ENCODE measurements at regions not wholly inside any gene's neighbourhood (a gene's known extent, or its start where the extent isn't known, plus 50 kb on each side); places are given as distances from the start of the nearest gene placed in this dataset.

DNA sequence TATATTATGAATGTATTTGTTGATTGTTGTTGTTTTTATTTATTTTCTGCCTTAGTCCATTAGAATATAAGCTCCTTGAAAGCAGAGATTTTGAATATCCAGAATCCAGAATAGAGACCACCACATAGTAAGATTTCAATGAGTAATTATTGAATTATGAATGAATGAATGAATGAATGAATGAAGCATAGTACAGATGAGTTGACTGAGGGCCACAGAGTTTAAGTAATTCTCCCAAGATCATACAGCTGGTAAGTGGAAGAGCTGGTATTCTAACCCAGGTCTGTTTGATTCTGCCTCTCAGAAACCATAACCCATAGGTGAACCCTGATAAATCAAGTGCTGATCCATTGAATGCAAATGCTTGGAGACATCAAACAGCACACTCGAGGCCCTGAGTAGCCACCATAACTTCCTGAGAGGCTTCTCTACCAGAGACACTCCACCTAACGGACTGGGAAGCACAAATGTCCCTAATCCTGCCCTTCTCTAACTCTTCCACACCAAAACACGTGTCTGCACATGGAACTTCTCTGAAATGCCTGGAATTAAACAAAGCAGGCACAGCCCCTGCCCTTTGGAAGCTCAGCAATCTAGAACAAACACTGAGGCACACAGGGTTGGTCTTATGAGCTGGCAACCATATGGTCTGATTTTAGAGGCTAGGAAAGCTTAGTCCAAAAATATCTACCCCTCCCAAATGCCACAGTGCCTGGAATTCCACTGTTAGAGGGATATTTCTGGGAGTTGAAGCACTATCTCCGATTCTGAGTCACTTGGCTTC is 190.1 kb downstream of the FOXO1 start:
- no peak for DNase-seq (ENCODE audit: low spot score)

DNA sequence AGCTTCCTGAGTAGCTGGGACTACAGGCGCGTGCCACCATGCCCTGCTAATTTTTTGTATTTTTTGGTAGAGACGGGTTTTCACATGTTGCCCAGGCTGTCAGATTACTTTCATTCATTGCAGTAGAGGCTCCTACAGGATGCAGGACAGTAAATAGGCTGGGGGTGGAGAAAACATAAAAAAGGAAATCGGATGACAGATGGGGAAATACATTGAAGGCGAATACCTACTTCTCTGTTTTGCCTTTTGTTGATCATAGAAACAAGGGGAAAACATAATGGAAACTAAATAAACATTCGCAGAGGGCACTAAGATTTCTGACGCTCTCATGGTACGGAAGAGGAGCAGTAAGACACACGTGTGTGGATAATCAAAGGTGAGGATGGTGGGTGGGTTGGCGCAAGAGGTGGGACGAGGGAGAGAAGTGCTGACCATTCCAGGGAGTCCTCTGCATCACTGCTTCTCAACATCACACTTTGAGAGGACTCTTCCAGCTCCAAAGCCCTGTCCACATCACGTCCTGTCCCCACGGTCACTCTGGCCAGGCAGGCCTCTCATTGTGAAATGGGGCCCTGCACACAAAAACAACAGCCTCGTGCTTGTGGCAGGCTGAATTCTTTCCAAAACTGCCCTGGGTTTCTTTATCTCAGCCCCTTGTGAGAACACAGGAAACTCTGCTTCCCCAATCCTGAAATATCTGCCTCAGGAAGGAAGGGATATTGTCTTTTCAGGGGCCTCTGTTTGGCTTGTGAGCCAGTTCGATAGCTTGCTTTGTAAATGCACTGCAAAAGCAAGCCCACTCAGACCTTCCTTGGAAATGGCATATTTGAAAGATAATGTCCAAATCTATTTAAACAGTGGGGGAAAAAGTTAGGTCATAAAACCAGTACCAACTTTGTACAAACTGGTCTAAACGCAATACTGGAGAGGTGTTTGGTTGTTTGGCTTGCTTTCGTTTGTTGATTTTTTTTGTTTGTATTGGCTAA is 188.5 kb downstream of the FOXO1 start:
- no peak for DNase-seq (ENCODE audit: low spot score)

DNA sequence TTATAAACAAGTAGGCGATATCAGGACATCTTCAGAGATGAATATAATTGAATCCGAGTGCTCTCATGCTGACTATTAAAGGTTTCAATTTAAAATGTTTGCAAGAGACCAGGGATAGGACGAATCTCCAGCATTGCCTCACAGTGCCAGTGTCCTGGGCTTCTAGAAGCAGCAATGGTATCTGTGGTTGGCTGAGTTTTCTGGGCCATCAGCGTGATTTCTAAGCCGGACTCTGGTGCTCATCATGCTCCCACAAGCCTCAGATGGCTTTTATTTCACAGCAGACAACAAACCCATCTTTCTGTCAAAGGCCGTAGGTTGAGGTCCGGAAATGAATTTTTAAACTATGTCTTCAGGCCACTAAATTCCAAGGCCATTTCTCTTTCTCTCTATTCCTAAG is 187.7 kb downstream of the FOXO1 start:
- DNase-seq (ENCODE audit: low spot score), result no peak

DNA sequence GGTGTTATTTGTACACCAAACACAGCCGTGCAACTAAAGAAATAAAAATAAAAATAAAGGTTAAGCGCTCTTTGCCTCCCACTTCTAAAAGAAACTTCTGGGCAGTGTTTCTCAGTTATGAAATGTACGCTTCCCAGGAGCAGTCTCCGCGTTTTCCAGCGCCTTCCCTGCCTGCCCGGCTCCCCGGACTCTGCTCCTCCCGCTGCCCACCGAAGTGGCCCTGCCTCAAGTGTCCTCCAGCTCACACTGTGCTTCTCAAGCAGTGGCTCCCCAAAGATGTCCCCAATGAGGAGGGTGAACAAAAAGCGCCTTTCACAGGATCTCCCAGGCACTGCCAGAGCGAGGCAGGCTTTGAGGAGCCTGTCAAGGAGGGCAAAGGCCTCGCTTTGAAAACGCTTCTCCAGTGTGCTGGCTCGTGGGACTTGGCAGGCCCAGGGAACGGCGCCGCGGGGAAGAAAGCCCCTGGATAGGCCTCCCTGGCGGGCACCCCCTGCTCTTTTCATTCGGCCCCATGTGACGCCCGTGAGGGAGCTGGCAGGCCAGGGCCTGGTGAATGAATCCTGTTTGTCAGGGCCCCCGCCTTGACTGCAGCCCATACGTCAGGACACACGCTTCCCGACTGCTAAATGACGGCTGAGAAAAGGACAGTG is 187.1 kb downstream of the FOXO1 start:
- no peak for DNase-seq (ENCODE audit: low spot score)

DNA sequence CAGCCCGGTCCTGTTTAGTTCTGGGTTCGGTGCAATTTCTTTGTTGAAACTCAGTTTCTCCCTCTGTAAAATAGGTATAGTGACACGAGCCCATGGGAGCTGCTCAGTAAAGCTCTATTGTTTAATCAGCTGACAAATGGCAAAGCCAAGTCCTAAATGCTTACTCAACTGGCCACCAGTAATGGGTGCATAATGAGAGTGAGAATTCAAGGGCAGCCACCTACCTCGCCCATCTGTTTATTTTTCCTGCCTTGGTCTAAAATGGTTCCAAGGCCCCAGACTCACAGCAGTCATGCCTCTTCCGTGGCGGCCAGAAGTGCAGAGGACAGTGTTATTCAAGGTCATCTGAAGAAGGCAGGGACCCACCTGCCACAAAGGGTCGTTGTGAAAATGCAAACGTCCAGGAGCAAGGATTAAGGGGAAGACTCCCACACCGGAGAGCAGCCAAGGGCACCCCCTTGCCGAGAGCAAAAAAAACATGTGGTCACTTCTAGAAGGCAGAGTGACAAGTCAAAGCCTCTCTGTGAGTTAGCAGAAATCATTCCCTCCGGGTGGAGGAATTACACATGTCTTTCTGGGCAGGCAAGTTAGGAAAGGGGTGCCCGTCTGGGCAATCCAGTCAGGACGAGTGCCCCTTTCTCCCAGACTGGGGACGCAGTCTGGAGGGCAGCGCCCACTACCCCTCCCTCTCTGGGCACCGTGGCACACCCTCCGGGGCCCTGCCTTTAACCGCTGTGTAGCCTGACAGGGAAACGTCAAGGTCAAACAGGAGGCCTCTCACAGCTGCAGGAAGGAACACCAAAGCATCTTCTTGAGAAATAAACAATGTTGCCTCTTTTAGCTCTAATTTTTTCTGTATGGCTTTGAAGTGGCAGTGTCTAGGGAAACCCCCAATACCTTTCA is 186.2 kb downstream of the FOXO1 start:
- no peak for DNase-seq (ENCODE audit: low spot score)

DNA sequence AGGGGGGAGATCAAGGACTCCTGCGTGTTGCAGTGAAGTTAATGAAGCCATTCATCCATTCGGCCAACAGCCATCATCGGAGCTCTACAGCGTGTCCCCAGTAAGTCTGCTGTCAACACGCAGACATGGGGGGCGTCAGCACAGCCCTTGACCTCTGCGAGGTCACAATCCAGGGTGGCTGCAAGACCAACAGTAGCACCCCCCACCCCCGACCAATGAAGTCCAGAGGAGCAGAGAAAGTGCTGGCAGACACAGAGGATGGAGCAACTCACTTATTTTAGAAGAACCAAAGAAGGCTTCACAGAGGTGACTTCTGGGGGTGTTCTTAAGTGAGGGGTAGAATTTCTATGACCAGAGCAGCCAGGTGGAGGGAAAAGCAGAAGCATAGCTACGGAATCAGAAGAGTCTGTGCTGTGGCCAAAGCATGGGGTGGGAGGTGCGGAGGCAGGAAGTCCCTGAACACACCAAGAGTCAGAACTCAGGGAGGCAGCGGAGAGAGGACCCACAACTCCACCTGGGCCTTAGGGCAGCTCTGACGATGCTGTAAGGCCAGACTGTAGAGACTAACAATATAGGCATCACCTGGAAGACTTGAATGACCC is 185.4 kb downstream of the FOXO1 start:
- DNase-seq (ENCODE audit: low spot score), result no peak

DNA sequence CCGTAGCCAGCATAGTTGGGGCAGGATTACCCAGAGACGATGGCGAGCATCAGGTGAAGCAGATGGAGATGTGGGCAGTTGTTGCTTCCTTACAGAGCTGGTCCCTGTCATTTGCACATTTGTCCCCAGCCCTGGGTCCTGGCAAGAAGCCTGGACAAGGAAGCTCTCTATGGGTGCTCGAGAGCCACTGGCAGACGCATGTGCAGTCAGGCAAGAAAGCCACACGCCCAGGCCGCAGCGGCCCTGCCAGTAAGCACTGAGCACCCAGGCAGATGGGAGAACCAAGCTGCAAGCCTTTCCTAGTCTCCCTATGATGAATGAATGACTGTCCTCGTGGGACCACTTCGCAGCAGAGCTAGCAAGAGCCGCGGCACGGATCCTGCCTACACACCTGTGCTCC is 182.8 kb downstream of the FOXO1 start:
- no peak for DNase-seq (ENCODE audit: low spot score)

DNA sequence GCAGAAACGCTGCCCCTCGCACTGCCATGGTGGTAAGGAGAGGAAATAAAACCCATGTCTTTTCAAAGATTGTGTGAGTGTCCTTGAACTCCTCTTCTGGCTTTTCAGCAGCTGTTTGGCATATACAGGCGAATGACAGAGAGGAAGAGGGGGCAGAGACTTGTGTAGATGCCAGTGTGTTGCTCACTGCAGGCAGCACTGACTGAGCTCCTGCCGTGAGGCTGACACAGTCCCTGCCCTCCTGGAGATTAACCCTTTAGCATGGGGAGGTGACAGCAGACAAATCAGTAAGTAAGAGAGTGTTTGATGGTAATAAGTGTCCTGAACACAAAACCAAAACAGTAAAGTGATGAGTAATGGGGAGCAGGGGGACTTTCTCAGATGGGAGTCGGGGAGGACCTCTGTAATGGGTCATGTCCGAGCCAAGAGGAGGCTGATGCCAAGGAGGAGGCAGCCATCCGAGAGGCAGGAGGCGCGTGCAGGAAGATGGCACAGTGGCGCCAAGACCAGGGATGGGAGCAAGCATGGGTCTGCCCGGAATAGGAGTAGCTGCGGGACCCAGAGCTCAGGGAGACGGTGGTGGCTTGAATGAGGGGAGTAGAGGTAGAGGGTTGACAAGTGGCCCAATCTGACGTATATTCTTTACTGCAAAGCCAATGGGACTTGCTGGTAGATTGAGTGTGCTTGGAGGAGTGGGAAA is 182.2 kb downstream of the FOXO1 start:
- no peak for DNase-seq (ENCODE audit: low spot score)

DNA sequence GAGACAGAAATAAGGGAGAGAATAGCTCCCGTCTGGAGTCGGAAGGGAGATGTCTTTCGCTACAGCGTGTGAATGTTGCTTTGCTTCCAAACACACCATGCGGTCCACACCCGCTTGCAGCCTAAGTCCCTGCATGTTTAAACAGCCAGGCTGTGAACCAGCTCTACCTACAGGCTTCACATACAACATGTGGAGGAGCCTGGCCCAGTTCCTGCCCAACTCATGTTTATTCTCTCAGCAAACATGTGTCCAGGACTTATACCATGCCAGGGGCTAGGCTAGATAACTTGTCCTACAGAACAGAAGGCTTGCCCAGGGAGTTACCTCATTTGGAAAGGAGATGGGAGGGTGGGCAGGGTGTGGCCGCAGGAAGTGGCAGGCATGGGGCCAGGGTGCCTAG is 181.5 kb downstream of the FOXO1 start:
- no peak for DNase-seq (ENCODE audit: low spot score)

DNA sequence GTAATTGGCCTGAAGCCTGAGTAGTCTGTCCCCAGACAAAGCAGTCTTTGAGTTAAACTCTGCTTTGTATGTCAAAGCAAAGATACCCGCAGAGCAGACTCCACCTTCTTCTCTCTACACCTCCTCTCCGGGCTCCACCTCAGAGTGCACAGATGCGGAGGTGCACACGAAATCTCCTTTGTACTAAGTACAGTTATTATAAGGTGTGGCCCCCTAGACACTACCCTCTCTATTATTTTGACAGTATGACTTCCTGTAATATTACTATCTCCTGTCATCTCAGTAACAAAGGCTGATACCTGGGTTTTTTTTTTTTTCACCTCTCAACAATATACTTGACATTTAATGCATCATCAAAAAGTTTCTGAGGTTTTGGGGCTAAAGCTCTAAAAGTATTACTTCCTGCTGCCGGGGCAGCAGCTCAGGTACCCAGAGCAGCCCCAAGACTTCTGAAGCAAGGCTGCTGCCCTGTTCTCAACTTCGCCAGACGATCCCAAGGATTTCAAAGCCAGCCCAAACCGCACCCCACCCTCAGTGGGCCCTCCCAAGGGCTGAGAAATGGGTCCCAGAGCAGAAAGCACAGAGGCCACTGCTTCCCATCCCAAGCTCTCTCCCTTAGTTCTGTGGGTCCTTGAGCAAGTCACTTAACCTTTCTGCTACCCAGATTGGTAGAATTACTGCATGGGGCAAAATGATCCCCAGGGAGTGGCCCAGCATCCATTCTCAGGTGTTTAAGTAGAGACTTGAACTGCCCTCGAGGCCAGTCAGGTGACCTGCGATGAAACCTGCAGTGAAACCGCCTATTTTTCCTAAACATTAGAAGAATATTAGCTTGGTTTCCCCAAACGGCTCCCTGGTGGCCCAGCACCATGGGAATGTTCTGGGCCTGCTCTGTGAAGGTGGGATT is 180.6 kb downstream of the FOXO1 start:
- DNase-seq (ENCODE audit: low spot score), result no peak

DNA sequence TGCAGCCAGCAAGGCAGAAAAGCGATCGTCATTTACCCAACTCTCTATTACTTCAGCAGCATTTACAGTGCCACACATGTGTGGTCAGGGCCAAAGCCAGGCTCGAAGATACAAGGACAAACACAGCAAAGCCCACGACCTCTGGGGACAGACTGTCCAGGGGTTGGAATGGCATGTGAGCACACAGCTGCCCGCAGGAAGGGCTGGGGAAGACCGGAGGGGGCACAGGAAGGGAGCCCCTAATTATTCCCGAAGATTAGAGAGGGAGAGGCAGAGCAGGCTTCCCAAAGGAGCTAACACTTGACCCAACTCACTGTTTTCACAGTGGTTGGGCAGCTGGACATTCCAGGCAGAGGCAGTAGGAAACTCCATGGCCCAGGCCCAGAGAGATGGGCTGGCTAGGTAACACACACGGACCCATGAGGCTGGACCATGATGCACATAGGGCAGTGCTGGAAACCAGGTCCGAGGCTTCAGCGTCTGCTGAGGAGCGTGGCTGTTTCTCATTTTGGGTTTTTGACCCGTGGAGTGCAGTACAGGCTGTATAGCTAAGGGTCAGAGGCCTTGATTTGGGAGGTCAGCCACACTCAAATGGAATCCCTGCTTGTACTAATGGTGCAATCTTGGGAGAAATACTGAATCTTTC is 179.8 kb downstream of the FOXO1 start:
- DNase-seq (ENCODE audit: low spot score), result no peak

DNA sequence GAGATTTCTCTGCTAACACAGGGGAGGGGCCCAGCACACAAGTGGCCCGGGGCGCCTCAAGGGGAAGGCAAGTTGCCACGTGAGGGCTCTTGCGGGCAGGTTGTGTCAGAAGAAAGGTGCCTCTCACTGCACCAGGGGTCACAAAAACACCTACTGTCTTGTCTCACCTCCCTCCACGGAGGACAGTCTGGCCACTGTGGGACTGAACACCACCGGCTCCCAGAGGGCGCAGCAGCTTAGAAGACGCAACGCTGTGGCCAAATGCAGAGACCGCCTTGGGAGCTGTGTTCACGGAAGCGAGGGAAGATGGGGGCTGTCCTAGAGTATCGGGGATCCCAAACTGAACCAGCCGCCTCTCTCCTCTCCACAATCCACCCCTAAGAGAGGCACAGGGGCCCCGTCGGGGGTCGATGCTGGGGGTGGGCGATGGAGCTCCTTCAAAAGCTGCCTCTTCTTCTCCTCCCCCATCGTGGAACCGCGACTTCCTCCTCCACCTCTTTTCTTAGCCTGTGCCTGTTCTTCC is 177.5 kb downstream of the FOXO1 start:
- no peak for DNase-seq (ENCODE audit: low spot score)

DNA sequence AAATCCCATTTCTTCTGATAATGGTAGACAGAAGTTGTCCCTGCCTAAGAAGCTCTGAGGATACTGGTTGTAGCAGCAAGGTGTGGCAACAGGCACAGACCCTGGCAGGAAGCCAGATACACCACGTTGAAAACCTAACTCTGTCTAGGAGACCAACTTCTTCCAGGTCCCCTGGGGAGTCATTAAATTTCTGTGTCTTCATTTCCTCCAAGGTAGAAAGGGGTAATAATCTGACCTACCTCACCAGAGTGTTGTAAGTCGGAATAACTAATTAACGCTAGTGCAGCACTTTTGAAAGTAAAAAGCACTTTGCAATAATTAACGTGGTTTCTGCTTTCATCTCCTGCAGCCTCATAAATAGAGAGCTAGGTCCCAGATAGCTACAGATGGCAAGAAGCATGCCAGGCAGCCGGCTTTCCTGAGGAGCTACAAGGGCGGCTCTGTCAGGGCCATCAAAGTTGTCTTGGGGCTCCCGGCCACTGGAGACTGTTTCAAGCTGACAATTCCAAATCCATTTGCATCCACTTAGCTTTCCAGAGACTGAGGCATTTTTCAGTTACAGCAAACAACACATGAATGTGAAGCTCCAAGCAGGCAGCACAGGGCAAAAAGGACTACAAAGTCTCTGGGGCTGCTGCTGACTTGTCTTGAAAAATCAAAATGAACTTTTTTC is 176.2 kb downstream of the FOXO1 start:
- no peak for DNase-seq (ENCODE audit: low spot score)

DNA sequence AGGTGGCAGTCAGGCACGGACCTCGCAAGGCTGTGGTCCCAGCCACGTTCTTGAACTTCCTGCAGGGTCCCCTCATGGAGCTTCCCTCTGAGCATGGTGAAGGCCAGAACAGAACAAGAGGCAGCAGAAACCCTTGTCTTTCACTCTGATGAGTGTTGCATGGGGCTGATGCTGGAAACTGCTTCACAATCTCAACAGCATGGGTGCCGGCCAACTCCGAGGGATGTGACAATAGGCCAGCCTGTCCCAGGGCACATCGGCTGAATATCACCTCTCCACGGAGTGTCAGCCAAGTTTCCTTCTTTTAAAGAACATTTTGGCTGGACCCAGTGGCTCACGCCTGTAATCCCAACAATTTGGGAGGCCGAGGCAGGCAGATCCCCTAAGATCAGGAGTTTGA is 173.9 kb downstream of the FOXO1 start:
- no peak for DNase-seq (ENCODE audit: low spot score)

DNA sequence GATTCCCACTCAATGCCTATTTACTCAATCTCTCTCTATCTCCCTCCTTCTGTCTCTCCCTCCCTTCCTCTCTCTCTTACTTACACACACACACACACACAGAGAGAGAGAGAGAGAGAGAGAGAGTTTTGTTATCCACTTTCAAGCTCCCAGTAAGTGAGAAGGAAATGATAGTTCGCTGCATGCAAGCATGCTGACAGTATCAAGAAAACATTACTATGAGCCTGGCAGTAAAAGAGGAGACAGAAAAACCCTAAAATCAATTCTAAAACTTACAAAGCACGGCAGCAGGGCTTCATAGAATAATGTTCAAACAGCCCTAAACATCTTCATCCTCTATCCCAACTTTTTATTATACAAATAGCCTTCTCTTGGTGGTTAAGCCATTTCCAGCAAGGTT is 171.9 kb downstream of the FOXO1 start:
- DNase-seq (ENCODE audit: low spot score), result no peak

DNA sequence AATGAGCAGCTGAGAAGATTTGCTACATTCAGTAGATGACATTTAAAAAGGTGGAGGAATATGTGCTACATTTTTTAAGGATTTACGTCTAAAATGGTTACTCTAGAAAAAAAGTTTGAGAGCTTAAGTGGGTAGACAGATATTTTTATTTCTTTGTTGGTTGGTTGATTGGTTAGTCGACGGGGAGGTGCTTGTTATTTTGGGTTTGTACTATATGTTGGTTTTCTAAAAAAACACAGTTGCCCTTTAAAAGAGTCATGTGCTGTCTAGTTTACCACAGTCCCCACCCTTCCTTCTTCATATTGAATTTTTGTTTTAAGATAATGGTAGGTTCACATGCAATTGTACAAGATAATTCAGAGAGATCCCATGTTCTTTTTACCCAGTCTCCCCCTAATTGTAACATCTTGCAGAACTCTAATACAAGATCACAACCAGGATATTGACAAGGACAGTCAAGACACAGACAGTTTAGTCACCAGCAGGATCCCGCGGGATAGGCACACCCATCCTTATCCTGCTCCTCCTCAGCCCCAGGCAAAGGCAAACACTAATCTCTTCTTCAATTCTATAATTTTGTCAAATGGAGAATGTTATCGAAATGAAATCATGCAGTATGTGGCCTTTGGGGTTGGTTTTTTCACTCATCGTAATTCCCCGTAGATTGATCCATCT is 171.4 kb downstream of the FOXO1 start:
- DNase-seq (ENCODE audit: low spot score), result no peak

DNA sequence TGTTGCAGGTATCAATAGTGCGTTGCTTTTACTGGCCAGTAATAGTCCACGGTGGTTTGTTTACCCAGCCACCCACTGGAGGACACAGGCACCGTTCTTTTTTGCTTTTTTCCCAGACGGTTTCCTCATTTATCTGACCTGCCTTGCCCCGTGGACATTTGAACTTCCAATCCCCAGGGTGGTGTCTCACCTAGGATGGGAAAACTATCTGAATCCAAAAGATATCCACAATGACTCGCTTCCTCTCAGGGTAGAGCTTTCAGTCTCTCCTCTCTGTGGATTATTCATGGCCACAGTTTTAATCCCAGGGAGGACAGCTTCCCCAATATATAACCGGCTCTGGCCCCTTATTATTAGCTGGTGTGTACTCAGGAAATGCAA is 170.8 kb downstream of the FOXO1 start:
- no peak for DNase-seq (ENCODE audit: low spot score)
